A549 (cell line): ENCODE measurements at regions not wholly inside any gene's neighbourhood (a gene's known extent, or its start where the extent isn't known, plus 50 kb on each side); places are given as distances from the start of the nearest gene placed in this dataset.

Experiments
- ATAC-seq, 2 experiments: fragments of 200-7000 bp in 1 of 2; fragments of >200 bp in 1 of 2; cut with Nextera tagmentation in 1 of 2; cut with Tn5 transposase in 1 of 2; 3 replicates each; pipeline versions ENCODE4 v1.8.0 to v1.9.1; 2018 to 2020; ENCODE audit warnings: mild to moderate bottlenecking in 1 of 2, moderate library complexity in 1 of 2
- CTCF ChIA-PET: fragments of 300-600 bp; sonication (Branson Sonifier 250); formaldehyde crosslinking; extraction: SDS; loops from one replicate; lab custom pipeline; 2021; ENCODE audit warnings: antibody characterized with exemption, inconsistent platforms; lab: Yijun Ruan, JAX
- POLR2A ChIA-PET: fragments of 350-600 bp; formaldehyde crosslinking; extraction: SDS; loops from one replicate; lab custom pipeline; 2021; ENCODE audit warnings: antibody characterized with exemption, inconsistent platforms; lab: Yijun Ruan, JAX
- DNase-seq, 2 experiments: peaks; one replicate each; pipeline versions ENCODE4 v3.0.0 to v3.0.0-alpha.2; 2011 to 2016; ENCODE audit warnings: low read depth in 1 of 2, low spot score in 1 of 2
- FAIRE-seq: peaks from 2 replicates; lab custom pipeline; 2011; peaks lifted over from hg19 to GRCh38; lab: Jason Lieb, UNC
- H3K27ac ChIP-seq, 2 experiments: fragments of >200 bp; sonication (Bioruptor Twin); formaldehyde crosslinking; 3 replicates each; pipeline ENCODE4 v1.5.1; 2016 to 2017
- H3K4me1 ChIP-seq: fragments of >200 bp; sonication (Bioruptor Twin); formaldehyde crosslinking; 3 replicates; pipeline ENCODE4 v1.6.1; 2016
- H3K4me2 ChIP-seq: fragments of >200 bp; sonication (Bioruptor Twin); formaldehyde crosslinking; 3 replicates; pipeline ENCODE4 v1.6.1; 2016
- H3K4me3 ChIP-seq: fragments of >200 bp; sonication (Bioruptor Twin); formaldehyde crosslinking; 3 replicates; pipeline ENCODE4 v1.5.1; 2016
- H3K9me3 ChIP-seq: fragments of >200 bp; sonication (Bioruptor Twin); formaldehyde crosslinking; 3 replicates; pipeline ENCODE4 v1.6.1; 2016
- ATOH8 ChIP-seq: fragments of 250-450 bp; sonication (Bioruptor Pico); IDR thresholded peaks from 2 replicates; pipeline ENCODE4 v1.5.0; 2020; ENCODE audit warnings: low read depth, mild to moderate bottlenecking, moderate library complexity
- CHD2 ChIP-seq: fragments of 150-350 bp; IDR thresholded peaks from 2 replicates; pipeline ENCODE4 v1.6.1; 2014; ENCODE audit warnings: low read length; ENCODE audit not compliant: partially characterized antibody
- CHD4 ChIP-seq: fragments of 200-600 bp; sonication (generic); IDR thresholded peaks from 2 replicates; pipeline ENCODE4 v1.6.1; 2016; ENCODE audit warnings: antibody characterized with exemption, mild to moderate bottlenecking, borderline replicate concordance
- CTCF ChIP-seq: fragments of >200 bp; sonication (Bioruptor Twin); formaldehyde crosslinking; IDR thresholded peaks from 3 replicates; pipeline ENCODE4 v1.5.1; 2016
- ELK1 ChIP-seq: fragments of 150-350 bp; IDR thresholded peaks from 2 replicates; pipeline ENCODE4 v1.6.1; 2014; ENCODE audit warnings: low read depth, mild to moderate bottlenecking, low read length
- EP300 ChIP-seq, 2 experiments: fragments of >200 bp; sonication (Bioruptor Twin); formaldehyde crosslinking; IDR thresholded peaks; 2 replicates in 1 of 2; 3 replicates in 1 of 2; pipeline ENCODE4 v1.6.1; 2016 to 2017
- FOSL2 ChIP-seq, 2 experiments: fragments of 450-650 bp in 1 of 2; fragments of >200 bp in 1 of 2; sonication (Bioruptor Twin) in 1 of 2; formaldehyde crosslinking; IDR thresholded peaks; 2 replicates each; pipeline versions ENCODE4 v1.5.0 to v1.6.1; 2016 to 2020; ENCODE audit warnings: mild to moderate bottlenecking in 1 of 2, moderate library complexity in 1 of 2
- FOXS1 ChIP-seq: fragments of 250-450 bp; sonication (Bioruptor Pico); IDR thresholded peaks from 2 replicates; pipeline ENCODE4 v1.5.0; 2020; ENCODE audit warnings: mild to moderate bottlenecking, moderate library complexity
- GATA3 ChIP-seq: IDR thresholded peaks from 2 replicates; pipeline ENCODE4 v1.6.1; 2012; ENCODE audit warnings: borderline replicate concordance
- HOXB13 ChIP-seq: fragments of 250-450 bp; sonication (Bioruptor Pico); IDR thresholded peaks from 2 replicates; pipeline ENCODE4 v1.5.0; 2020; ENCODE audit warnings: low read depth, mild to moderate bottlenecking, moderate library complexity
- MAX ChIP-seq: IDR thresholded peaks from 2 replicates; pipeline ENCODE4 v1.6.1; 2012
- RAD21 ChIP-seq, 2 experiments: fragments of >200 bp in 1 of 2; sonication (Bioruptor Twin) in 1 of 2; formaldehyde crosslinking in 1 of 2; IDR thresholded peaks in 1 of 2; conservative IDR thresholded peaks in 1 of 2; 2 replicates in 1 of 2; 3 replicates in 1 of 2; pipeline ENCODE4 v1.6.1; 2012 to 2018; ENCODE audit warnings: inconsistent platforms in 1 of 2
- RCOR1 ChIP-seq: fragments of 150-350 bp; IDR thresholded peaks from 2 replicates; pipeline ENCODE4 v1.6.1; 2014; ENCODE audit warnings: antibody characterized with exemption, low read length, low read depth
- SMC3 ChIP-seq: fragments of >200 bp; sonication (Bioruptor Twin); formaldehyde crosslinking; IDR thresholded peaks from 3 replicates; pipeline ENCODE4 v1.6.1; 2018; ENCODE audit warnings: inconsistent platforms
- ZC3H11A ChIP-seq: fragments of 450-650 bp; IDR thresholded peaks from 2 replicates; pipeline ENCODE4 v1.6.1; 2014; ENCODE audit warnings: antibody characterized with exemption, mild to moderate bottlenecking
- WGBS: methylation state at CpG from one replicate; pipeline ENCODE4 v1.1.6; 2017; ENCODE audit errors: missing lambda C conversion rate; 5-methylcytosine and 5-hydroxymethylcytosine counted together

- peak; percentile 55 to 57 for DNase-seq
- no peaks in the 10 kb centered on the region for H3K9me3 ChIP-seq
- no peak overlapping the region for H3K27ac ChIP-seq
- no peak overlapping the region for H3K4me2 ChIP-seq
- H3K4me3 ChIP-seq: no peak overlapping the region
- H3K4me1 ChIP-seq: no peaks in the 10 kb centered on the region
- WGBS: 80% methylated on average over 12 of the region's 12 CpGs
- peak; percentile 61 for TF ChIP-seq CTCF
- TF ChIP-seq RAD21 (conservative IDR thresholded peaks at IDR 0.05 in 1 of 2, IDR thresholded peaks at IDR 0.05 in 1 of 2): peak; percentile 23 to 48; a peak in 2 of 5 replicates
- TF ChIP-seq ELK1: no peak
- peak; percentile 15; the same call in 1 of the 3 replicates for TF ChIP-seq SMC3
- FAIRE-seq: no peak
- POLR2A ChIA-PET: no interaction called here
- ATAC-seq: 0 out of 6 replicates have a peak, but pooled peaks of 1 of the 2 experiments have one; percentile 17
- CTCF ChIA-PET: interaction anchor here (0.8 to 3.2 kb wide), 8 partner anchors 12 to 513 kb away, joined by 3 to 17 read pairs (median 4); no protein-coding TSS in a partner anchor
These were observed 360.4 kb downstream of the SEC14L1 start for GRCh38 chr17:77501101-77501566.

- WGBS: 92% methylated on average over 16 of the region's 16 CpGs
- ATAC-seq (no peak), FAIRE-seq (no peak), DNase-seq (no peak)
- POLR2A ChIA-PET: no interaction called here
- H3K4me3 ChIP-seq: no peak overlapping the region
- no peak overlapping the region for H3K4me2 ChIP-seq
- no peaks in the 10 kb centered on the region for H3K9me3 ChIP-seq
- H3K4me1 ChIP-seq: no peaks in the 10 kb centered on the region
- TF ChIP-seq MAX (no peak), RCOR1 (no peak), RAD21 (conservative IDR thresholded peaks at IDR 0.05 in 1 of 2, IDR thresholded peaks at IDR 0.05 in 1 of 2) (no peak), HOXB13 (no peak), GATA3 (no peak), ATOH8 (no peak), EP300 (IDR thresholded peaks at IDR 0.05) (no peak), CHD4 (no peak)
- CTCF ChIA-PET: interaction anchor here (0.8 to 7.0 kb wide), 13 partner anchors 9 to 512 kb away, joined by 3 to 64 read pairs (median 3); no protein-coding TSS in a partner anchor
- no peak overlapping the region for H3K27ac ChIP-seq
These were observed 361.2 kb downstream of the SEC14L1 start for GRCh38 chr17:77501751-77502625.

- CTCF ChIA-PET: interaction anchor here (0.9 to 7.0 kb wide), 9 partner anchors 10 to 511 kb away, joined by 3 to 64 read pairs (median 4); no protein-coding TSS in a partner anchor
- TF ChIP-seq EP300 (IDR thresholded peaks at IDR 0.05): no peak
- no peak for TF ChIP-seq MAX
- no peak for TF ChIP-seq RAD21 (conservative IDR thresholded peaks at IDR 0.05 in 1 of 2, IDR thresholded peaks at IDR 0.05 in 1 of 2)
- TF ChIP-seq ZC3H11A: no peak
- no peak for TF ChIP-seq CHD2
- TF ChIP-seq FOSL2 (IDR thresholded peaks at IDR 0.05): no peak
- TF ChIP-seq FOSL2 (CRISPR knock-in tag; IDR thresholded peaks at IDR 0.05): no peak
- TF ChIP-seq HOXB13: no peak
- TF ChIP-seq FOXS1 (CRISPR knock-in tag): no peak
- TF ChIP-seq, all 56 proteins: peak for 0
- H3K4me3 ChIP-seq: no peak overlapping the region
- POLR2A ChIA-PET: no interaction called here
- no peaks in the 10 kb centered on the region for H3K9me3 ChIP-seq
- H3K27ac ChIP-seq: no peak overlapping the region
- ATAC-seq (no peak), DNase-seq (no peak), FAIRE-seq (no peak)
- H3K4me1 ChIP-seq: peaks cover 5% of the 10 kb centered on the region
- no peak overlapping the region for H3K4me2 ChIP-seq
- 97% methylated on average over 13 of the region's 13 CpGs for WGBS
These were observed 362.0 kb downstream of the SEC14L1 start for GRCh38 chr17:77502626-77503292.
